Activated naive CD4-positive, alpha-beta T cell treated with Interleukin-2 at 50 U/mL for 16 hours (primary cell): ENCODE measurements at regions not wholly inside any gene's neighbourhood (a gene's known extent, or its start where the extent isn't known, plus 50 kb on each side); places are given as distances from the start of the nearest gene placed in this dataset.

ENCODE experiments used
- DNase-seq: peaks from one replicate; pipeline ENCODE4 v3.0.0-alpha.2; 2020

- DNase-seq, result no peak
Measured at GRCh38 chr5:136682986-136683385, 317.6 kb upstream of the TRPC7 start.

- DNase-seq, result no peak
Measured at GRCh38 chr5:136679233-136679632, 313.9 kb upstream of the TRPC7 start.

- DNase-seq, result no peak
Measured at GRCh38 chr5:136677217-136677616, 311.9 kb upstream of the TRPC7 start.

DNA sequence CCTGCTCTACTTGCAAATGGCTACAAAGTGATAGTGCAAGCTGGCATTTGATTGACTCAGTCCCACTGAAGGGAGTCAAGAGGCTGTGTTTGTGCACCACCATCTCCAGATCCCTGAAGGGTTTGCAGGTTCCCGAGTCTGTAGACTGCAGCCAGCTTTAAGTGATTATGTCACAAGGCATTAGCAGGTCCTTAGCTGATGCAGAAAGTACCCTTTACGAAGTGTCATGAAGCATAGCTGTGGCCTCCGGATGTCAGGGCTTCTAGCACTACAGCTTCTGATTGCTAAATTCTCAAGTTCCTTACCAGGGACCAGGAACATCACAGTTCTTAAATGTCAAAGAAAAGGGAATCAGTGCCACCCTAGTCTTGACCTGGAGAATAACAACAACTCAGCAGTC is 311.3 kb upstream of the TRPC7 start:
- no peak for DNase-seq

DNA sequence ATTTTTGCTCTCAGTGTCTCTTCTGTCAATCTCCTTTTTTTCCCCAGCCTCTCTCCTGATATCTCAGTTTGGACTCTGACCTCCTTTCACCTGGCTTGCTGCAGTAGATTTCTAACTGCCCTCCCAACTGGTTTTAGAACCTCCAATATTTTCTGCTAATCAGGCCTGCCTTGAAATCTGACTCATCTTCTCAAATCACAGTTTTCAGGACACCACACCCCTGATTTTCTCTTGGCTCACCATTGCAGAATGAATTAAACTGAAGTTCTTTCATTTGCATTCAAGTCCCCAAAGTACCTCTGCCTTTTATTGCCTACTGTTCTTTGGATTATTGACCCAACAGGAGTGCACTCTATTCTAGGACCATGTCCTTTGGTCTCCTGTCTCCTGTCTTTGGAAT is 310.4 kb upstream of the TRPC7 start:
- DNase-seq, result no peak

- no peak for DNase-seq
Measured at GRCh38 chr5:136674178-136674577, 308.8 kb upstream of the TRPC7 start.

GRCh38 chr5:136667789-136668188 is 302.4 kb upstream of the TRPC7 start:
- no peak for DNase-seq

GRCh38 chr5:136666970-136667620 is 301.8 kb upstream of the TRPC7 start:
- DNase-seq, result no peak

DNA sequence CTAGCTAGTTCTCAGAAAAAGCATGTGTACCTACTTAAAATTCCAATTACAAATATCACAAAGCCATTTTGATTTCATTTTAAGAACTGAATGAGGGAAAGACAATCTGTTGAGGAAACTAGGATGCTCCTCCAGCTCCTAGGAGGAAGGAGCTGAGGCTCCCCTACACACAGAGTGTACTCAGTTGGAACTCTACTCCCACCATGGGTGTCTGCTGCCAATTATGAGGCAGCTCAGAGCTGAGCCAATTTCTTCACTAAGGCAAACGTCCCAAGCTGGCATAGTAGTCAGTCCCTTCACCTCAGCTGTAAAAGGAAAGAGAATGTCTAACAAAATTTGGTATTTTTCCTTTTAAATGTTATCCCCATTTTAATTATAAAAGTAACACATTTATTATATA is 300.0 kb upstream of the TRPC7 start:
- DNase-seq, result no peak

GRCh38 chr5:136661026-136661425 is 295.7 kb upstream of the TRPC7 start:
- DNase-seq, result no peak

DNA sequence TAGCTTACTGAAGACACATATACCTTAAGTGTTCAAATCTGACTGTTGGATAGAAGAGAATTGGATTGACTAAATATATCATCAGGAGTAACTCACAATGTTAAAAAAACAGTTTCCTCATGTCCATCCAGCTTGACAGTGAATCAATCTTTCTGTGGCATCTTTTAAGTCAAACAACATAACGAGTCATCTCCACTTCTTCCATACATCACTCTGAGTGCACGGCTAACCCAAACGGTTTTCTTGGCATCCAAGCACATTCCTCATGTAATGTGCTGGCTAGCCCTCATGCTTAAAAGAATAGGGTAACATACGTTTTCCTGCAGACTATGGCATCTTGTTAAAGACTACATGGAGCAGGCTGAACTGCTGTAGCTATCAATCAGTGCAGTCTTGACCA is 291.5 kb upstream of the TRPC7 start:
- no peak for DNase-seq

DNA sequence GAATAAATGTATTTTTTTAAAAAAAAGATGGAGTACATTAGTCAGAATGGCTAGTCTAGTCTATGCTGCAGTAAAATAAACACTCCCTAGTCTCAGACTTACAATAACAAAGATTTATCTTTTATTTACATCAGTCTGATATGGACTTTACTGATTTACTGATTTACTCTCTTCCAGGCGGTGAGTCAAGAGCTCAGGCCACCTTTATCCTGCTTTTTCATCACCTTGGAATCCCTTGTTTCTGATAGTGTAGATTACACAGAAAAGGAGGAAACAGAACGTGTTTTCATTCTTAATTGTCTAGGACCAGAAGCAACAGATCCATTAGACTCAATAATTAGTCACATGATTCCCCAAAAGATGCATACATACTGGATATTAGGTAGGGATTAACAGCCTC is 290.1 kb upstream of the TRPC7 start:
- DNase-seq, result no peak

GRCh38 chr5:136646915-136647314 is 281.6 kb upstream of the TRPC7 start:
- DNase-seq, result no peak

DNA sequence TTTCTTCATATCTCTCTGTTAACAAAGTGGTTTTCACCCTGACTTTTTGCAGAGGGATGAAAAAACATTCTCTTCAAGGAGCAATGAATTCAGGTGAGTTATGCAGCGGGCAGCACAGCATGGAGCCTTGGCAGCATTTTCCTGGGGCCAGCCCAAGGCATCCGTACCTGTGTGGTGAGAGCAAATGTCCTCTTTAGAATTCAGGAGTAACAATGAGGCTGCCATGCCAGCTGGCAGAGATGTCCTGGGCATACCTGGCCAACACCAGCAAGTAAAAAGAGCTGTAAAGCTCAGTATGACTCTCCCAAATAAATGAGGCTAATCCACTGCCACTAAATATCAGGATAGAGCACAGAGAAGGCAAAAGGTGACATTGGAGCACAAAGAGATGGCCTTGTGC is 277.6 kb upstream of the TRPC7 start:
- no peak for DNase-seq

GRCh38 chr5:136639616-136640015 is 274.3 kb upstream of the TRPC7 start:
- DNase-seq, result no peak

DNA sequence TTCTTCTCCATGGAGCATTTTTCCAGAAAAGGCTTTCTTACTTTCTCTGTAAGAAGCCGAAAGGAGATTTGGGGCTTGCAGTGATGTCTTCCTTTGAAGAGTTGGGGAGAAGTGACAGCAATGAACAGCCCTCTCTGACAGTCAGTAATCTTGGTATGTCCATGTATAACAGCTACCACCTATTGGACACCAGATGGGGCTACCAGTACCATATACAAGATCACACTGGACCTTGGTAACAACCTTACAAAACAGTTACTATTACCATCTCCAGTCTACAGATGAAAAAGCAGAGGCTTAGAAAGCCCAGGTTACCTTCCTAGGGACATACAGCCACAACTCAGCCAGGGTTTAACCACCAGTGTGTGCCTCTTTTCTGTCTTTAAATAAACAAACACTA is 272.7 kb upstream of the TRPC7 start:
- no peak for DNase-seq

DNA sequence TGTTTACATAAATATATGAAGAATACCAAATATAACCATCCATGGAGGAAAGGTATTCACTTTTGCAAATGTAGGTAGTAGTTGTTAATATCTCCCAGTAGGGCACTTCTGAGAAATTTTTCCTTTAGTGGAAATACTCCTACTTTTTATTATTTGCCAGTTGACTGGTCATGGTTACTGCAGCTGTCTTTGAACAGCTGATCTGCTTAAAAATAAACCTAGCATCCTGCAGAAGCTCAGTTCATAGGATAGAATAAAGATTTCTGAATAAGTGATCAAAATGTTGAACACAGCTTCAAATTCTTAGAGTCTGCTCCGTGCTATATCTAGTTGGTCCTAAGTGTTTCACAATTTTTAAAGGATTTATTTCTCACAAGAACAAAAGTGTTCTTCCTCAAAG is 270.7 kb upstream of the TRPC7 start:
- no peak for DNase-seq

DNA sequence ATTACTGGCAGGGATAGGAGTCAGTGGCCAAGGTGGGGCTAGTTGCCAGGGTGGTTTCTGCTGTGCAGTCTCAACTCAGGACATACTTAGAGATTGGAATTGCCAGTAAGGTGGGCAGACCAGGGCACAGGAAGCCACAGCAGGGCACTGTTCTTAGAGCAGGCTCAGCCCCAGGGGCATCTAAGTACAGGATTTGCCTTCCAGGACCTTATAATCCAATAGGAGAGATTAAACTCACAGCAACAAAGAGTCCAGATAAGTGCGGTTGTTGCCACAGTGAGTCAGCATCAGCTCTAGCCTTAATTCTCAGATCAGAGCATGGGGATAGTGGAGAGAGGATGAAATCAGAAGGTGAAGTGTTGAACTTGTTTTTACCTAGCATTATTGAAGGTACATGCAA is 265.8 kb upstream of the TRPC7 start:
- DNase-seq, result no peak

GRCh38 chr5:136629125-136629792 is 263.9 kb upstream of the TRPC7 start:
- DNase-seq, result no peak

DNA sequence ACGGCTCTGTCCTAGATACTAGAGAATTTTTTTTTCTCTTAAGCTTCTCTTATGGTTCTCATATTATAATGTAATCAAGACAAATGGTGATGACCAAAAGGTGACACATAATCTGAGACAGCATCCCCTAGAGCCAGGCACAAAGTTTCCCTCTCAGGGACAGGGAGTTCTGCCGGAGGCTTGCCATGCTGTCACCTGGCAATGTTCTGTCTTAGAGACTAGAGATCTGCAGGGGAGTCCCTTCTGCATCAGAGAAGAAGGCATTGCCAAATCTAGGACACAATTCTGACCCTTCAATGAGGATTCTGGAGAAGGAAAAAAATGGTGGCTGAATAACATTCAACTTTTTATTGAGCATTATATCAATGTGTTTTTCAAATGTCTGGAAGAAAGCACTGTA is 261.2 kb upstream of the TRPC7 start:
- no peak for DNase-seq

GRCh38 chr5:136622747-136623146 is 257.4 kb upstream of the TRPC7 start:
- no peak for DNase-seq

GRCh38 chr5:136621743-136622142 is 256.4 kb upstream of the TRPC7 start:
- DNase-seq, result no peak

DNA sequence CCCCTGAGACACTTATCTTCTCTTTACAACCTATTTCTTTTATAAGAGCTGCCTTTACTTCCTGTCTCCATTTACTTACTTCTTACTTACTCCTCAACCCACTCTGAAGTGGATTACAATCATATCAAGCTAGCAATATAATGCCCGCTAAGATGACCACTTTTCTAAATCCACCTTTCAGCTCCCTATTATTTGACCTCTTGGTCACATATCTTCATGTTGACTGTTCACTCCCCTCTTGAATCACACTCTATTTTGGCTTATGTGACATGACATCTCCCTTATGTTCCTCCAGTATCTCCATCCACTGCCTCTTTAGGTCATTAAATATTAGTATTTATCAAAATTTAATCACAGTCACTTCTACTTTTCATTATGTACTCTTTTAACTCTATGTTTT is 255.3 kb upstream of the TRPC7 start:
- DNase-seq, result no peak

GRCh38 chr5:136620016-136620419 is 254.7 kb upstream of the TRPC7 start:
- DNase-seq, result no peak

DNA sequence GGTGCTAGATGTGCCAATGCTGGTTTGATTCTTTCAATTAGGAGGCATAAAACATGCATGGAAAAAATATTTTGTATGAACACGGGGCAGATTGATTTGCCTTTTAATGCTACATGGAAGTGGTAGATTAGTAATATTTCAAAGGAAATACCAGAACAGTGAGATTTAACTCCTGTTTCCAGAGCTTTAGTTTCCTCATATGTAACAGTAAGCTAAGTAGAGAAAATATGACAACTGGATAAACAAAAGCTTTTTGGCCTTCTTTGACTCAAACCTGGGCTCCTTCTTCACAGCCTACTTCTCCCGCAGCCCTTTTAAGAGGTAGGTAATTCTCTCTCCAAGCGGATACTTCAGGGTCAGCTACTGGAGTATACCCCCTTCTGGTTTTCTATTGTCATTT is 254.2 kb upstream of the TRPC7 start:
- no peak for DNase-seq
